ENCODE measurements at regions not wholly inside any gene's neighbourhood (a gene's known extent, or its start where the extent isn't known, plus 50 kb on each side); places are given as distances from the start of the nearest gene placed in this dataset.

GRCh38 chr14:83646228-83646627, 1883.7 kb upstream of the FLRT2 start:
- no peaks in the 10 kb centered on the region for H3K9me3 ChIP-seq (replicated peaks in 1 of 11)
- no peaks in the 10 kb centered on the region for H3K27me3 ChIP-seq
- H4K20me1 ChIP-seq = no peaks in the 10 kb centered on the region
- no peaks in the 10 kb centered on the region for H3K36me3 ChIP-seq
- H3K27ac ChIP-seq = no peak overlapping the region
- TF ChIP-seq Cebpa-rat (IDR thresholded peaks at IDR 0.05) = no peak
- no peaks in the 10 kb centered on the region for H3K4me1 ChIP-seq
- no peak overlapping the region for H3K4me2 ChIP-seq
- no peak overlapping the region for H3K4me3 ChIP-seq
- H3K9ac ChIP-seq = no peak overlapping the region

GRCh38 chr14:83660597-83660996, 1869.3 kb upstream of the FLRT2 start:
- Histone ChIP-seq H4K20me1 (no peaks in the 10 kb centered on the region), H3K9ac (no peak overlapping the region), H3K4me2 (no peak overlapping the region), H3K27me3 (no peaks in the 10 kb centered on the region), H3K27ac (no peak overlapping the region), H3K9me3 (replicated peaks in 1 of 11) (no peaks in the 10 kb centered on the region), H3K4me3 (no peak overlapping the region), H3K4me1 (no peaks in the 10 kb centered on the region), H3K36me3 (no peaks in the 10 kb centered on the region)
- TF ChIP-seq Cebpa-rat (IDR thresholded peaks at IDR 0.05) = no peak

- H3K9me3 ChIP-seq (replicated peaks in 1 of 11) = no peaks in the 10 kb centered on the region
- no peak overlapping the region for H3K4me2 ChIP-seq
- H3K9ac ChIP-seq = no peak overlapping the region
- H4K20me1 ChIP-seq = no peaks in the 10 kb centered on the region
- no peaks in the 10 kb centered on the region for H3K36me3 ChIP-seq
- no peak for TF ChIP-seq Cebpa-rat (IDR thresholded peaks at IDR 0.05)
- no peak overlapping the region for H3K27ac ChIP-seq
- no peaks in the 10 kb centered on the region for H3K4me1 ChIP-seq
- no peak overlapping the region for H3K4me3 ChIP-seq
- H3K27me3 ChIP-seq = no peaks in the 10 kb centered on the region
Observed at GRCh38 chr14:83664389-83664788, 1865.6 kb upstream of the FLRT2 start.

DNA sequence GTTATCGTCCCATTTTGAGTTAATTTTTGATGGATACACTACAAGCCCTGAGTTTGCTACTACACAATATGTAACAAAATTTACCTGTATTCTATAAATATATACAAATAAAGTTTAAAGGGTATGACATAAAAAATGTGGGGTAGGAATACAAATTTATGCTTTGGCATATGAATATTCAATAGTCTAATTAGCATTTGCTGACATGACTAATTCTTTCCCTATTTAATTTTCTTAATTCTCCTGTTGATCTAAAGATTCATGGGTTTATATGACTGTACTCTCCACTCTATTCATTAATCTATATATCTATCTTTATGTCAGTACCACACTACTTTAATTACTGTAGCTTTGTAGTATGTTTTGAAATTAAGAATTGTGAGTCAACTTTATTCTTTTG, 1840.7 kb upstream of the FLRT2 start:
- no peaks in the 10 kb centered on the region for H3K36me3 ChIP-seq
- no peaks in the 10 kb centered on the region for H3K4me1 ChIP-seq
- no peak overlapping the region for H3K4me3 ChIP-seq
- H3K27me3 ChIP-seq = no peaks in the 10 kb centered on the region
- no peaks in the 10 kb centered on the region; a peak in 1 of 22 replicates for H3K9me3 ChIP-seq (replicated peaks in 1 of 11)
- H3K9ac ChIP-seq = no peak overlapping the region
- H4K20me1 ChIP-seq = no peaks in the 10 kb centered on the region
- no peak for TF ChIP-seq Cebpa-rat (IDR thresholded peaks at IDR 0.05)
- no peak overlapping the region for H3K27ac ChIP-seq
- no peak overlapping the region for H3K4me2 ChIP-seq

- Histone ChIP-seq H3K4me1 (no peaks in the 10 kb centered on the region), H3K4me3 (no peak overlapping the region), H3K27me3 (no peaks in the 10 kb centered on the region), H4K20me1 (no peaks in the 10 kb centered on the region), H3K27ac (no peak overlapping the region), H3K9ac (no peak overlapping the region), H3K4me2 (no peak overlapping the region), H3K36me3 (no peaks in the 10 kb centered on the region), H3K9me3 (replicated peaks in 1 of 11) (no peaks in the 10 kb centered on the region)
- TF ChIP-seq Cebpa-rat (IDR thresholded peaks at IDR 0.05) = no peak
Observed at GRCh38 chr14:83697099-83697498, 1832.8 kb upstream of the FLRT2 start.

DNA sequence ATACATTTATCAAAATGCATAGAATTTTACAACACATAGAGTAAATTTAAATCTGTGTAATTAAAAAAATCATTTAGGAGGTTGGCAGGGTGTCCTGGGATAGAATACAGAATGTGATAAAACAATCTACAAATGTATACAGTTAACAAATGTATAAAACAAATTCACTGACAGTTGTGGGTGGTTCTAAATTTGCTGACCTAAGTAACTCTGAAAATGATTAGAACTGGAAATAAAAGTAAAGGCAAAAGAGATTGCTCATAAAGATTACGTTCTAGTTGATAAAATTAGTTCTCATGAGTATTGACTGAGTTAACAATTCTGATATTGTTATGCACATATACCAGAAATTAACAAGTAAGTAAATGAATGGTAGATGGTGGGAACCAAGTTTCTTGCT, 1827.3 kb upstream of the FLRT2 start:
- H4K20me1 ChIP-seq = no peaks in the 10 kb centered on the region
- H3K27ac ChIP-seq = no peak overlapping the region
- H3K9ac ChIP-seq = no peak overlapping the region
- no peak overlapping the region for H3K4me2 ChIP-seq
- H3K27me3 ChIP-seq = no peaks in the 10 kb centered on the region
- TF ChIP-seq Cebpa-rat (IDR thresholded peaks at IDR 0.05) = no peak
- no peaks in the 10 kb centered on the region for H3K4me1 ChIP-seq
- no peaks in the 10 kb centered on the region for H3K36me3 ChIP-seq
- H3K9me3 ChIP-seq (replicated peaks in 1 of 11) = no peaks in the 10 kb centered on the region
- no peak overlapping the region for H3K4me3 ChIP-seq

- peaks cover 0 to 5% (median 0%) of the 10 kb centered on the region in 11 experiments; a peak in 2 of 22 replicates for H3K9me3 ChIP-seq (replicated peaks in 1 of 11)
- H3K4me3 ChIP-seq = no peak overlapping the region
- no peaks in the 10 kb centered on the region for H3K4me1 ChIP-seq
- H3K36me3 ChIP-seq = no peaks in the 10 kb centered on the region
- TF ChIP-seq Cebpa-rat (IDR thresholded peaks at IDR 0.05) = no peak
- no peaks in the 10 kb centered on the region for H4K20me1 ChIP-seq
- no peak overlapping the region for H3K9ac ChIP-seq
- H3K4me2 ChIP-seq = no peak overlapping the region
- H3K27me3 ChIP-seq = no peaks in the 10 kb centered on the region
- H3K27ac ChIP-seq = no peak overlapping the region
Observed at GRCh38 chr14:83706231-83706954, 1823.6 kb upstream of the FLRT2 start.

DNA sequence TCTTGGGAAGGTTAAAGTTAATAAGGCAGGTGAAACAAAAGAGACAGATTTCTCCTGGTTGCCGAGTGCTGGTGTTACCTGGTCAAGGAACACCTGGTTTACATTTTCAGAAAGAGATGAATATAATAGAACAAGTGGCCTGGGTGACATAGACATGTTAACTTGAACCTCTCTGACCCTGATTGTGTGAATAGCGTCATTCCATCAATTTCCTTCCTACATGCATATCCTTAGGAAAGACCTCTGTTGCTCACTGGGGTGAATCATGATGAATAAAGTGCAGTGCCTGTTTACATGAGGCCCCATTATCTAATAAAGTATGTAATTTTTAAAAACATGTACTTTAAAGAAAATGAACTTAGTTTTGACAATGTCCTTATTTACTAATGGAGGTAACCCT, 1822.9 kb upstream of the FLRT2 start:
- no peaks in the 10 kb centered on the region for H3K36me3 ChIP-seq
- TF ChIP-seq Cebpa-rat (IDR thresholded peaks at IDR 0.05) = no peak
- H3K27ac ChIP-seq = no peak overlapping the region

DNA sequence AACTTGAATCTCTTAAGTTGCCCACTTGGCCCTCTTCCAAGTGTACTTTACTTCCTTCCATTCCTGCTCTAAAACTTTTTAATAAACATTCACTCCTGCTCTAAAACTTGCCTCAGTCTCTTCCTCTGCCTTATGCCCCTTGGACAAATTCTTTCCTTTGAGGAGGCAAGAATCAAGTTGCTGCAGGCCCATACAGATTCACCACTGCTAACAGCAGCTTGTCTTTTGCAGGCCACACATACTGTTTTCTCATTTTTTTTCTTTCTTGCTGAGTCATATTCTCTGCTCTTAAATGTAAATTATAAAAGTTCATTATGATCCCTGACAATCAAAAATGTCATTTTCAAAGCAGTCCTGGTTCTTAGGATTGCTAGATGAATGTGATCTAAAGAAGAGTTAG, 1820.8 kb upstream of the FLRT2 start:
- H3K9ac ChIP-seq = no peak overlapping the region
- H3K4me1 ChIP-seq = no peaks in the 10 kb centered on the region
- H3K27me3 ChIP-seq = no peaks in the 10 kb centered on the region
- H3K9me3 ChIP-seq (replicated peaks in 1 of 11) = peaks cover 0 to 5% (median 0%) of the 10 kb centered on the region in 11 experiments; a peak in 2 of 22 replicates
- no peak overlapping the region for H3K4me2 ChIP-seq
- H3K27ac ChIP-seq = no peak overlapping the region
- no peak for TF ChIP-seq Cebpa-rat (IDR thresholded peaks at IDR 0.05)
- no peaks in the 10 kb centered on the region for H3K36me3 ChIP-seq
- H3K4me3 ChIP-seq = no peak overlapping the region
- H4K20me1 ChIP-seq = no peaks in the 10 kb centered on the region

More for the DNA sequence above, 1822.9 kb upstream of the FLRT2 start:
- no peak overlapping the region for H3K4me3 ChIP-seq
- no peak overlapping the region for H3K4me2 ChIP-seq
- no peaks in the 10 kb centered on the region for H3K27me3 ChIP-seq
- peaks cover 0 to 5% (median 0%) of the 10 kb centered on the region in 11 experiments; a peak in 2 of 22 replicates for H3K9me3 ChIP-seq (replicated peaks in 1 of 11)
- H3K9ac ChIP-seq = no peak overlapping the region
- H4K20me1 ChIP-seq = no peaks in the 10 kb centered on the region
- H3K4me1 ChIP-seq = no peaks in the 10 kb centered on the region

DNA sequence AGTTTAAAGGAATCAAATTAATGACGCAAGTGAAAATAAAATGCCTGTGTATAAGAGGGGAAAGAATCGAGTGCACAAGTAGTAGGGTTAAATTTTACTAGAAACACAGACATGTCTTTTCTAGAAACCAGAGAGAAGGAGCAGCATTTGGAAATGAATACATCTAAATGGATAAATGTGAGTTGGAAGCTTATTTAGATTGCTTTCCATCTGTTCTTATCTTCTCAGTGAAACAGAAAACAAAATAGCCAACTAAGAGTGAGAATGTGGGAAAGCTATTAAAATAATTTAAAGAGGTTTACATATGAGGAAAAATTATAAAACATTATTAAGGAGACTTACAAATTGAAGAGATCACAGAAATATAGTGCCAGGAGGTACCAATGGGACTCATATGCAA, 1818.9 kb upstream of the FLRT2 start:
- no peaks in the 10 kb centered on the region for H4K20me1 ChIP-seq
- no peaks in the 10 kb centered on the region for H3K36me3 ChIP-seq
- no peaks in the 10 kb centered on the region for H3K4me1 ChIP-seq
- no peak overlapping the region for H3K4me3 ChIP-seq
- TF ChIP-seq Cebpa-rat (IDR thresholded peaks at IDR 0.05) = no peak
- no peak overlapping the region for H3K9ac ChIP-seq
- peaks cover 0 to 5% (median 0%) of the 10 kb centered on the region in 11 experiments; a peak in 2 of 22 replicates for H3K9me3 ChIP-seq (replicated peaks in 1 of 11)
- H3K27me3 ChIP-seq = no peaks in the 10 kb centered on the region
- no peak overlapping the region for H3K27ac ChIP-seq
- no peak overlapping the region for H3K4me2 ChIP-seq

All from BLaER1 treated with 17β-estradiol and CSF1 and Interleukin-3, amounts not matched to agents 10 nM and 100 nM (cell line).